Vagina (tissue), 2 donors: ENCODE measurements at regions not wholly inside any gene's neighbourhood (a gene's known extent, or its start where the extent isn't known, plus 50 kb on each side); places are given as distances from the start of the nearest gene placed in this dataset.

ENCODE experiments used
- CTCF ChIP-seq, 3 experiments: fragments of 450-650 bp in 2 of 3; fragments of 200-600 bp in 1 of 3; sonication (generic) in 1 of 3; IDR thresholded peaks; one replicate each; pipeline ENCODE4 v1.5.1; 2017 to 2019; ENCODE audit warnings: antibody characterized with exemption in 3 of 3, mild to moderate bottlenecking in 2 of 3, moderate library complexity in 2 of 3
- POLR2A ChIP-seq, 2 donors: fragments of 450-650 bp; IDR thresholded peaks; one replicate each; pipeline ENCODE4 v1.6.1; 2017; ENCODE audit warnings: antibody characterized with exemption in 2 of 2, mild to moderate bottlenecking in 2 of 2, moderate library complexity in 2 of 2

- TF ChIP-seq POLR2A (IDR thresholded peaks at IDR 0.05) (no peak), CTCF (IDR thresholded peaks at IDR 0.05) (no peak)
These were observed 95.9 kb upstream of the SIX2 start for GRCh38 chr2:45105050-45105582.
